ENCODE measurements at regions not wholly inside any gene's neighbourhood (a gene's known extent, or its start where the extent isn't known, plus 50 kb on each side); places are given as distances from the start of the nearest gene placed in this dataset.

DNA sequence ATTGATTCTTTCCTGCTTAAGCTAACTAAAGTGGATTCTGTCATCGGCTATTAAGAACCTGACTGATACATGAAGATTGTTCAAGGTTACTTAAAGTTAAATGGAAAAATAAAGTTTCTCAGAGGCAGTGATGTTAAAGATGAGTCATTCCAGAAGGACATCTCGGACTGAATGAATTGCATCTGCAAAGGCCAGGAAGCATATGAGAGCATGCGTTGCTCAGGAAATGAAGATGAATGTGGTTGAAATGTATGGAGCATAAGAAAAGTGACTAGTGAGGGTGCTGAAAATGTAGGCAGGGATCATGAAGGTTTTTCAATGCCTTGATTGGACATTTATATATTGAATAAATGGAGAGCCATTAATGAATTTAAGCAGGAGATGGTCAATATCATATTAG is 133.9 kb upstream of the GHITM start:
- TF ChIP-seq, protein P1, sequence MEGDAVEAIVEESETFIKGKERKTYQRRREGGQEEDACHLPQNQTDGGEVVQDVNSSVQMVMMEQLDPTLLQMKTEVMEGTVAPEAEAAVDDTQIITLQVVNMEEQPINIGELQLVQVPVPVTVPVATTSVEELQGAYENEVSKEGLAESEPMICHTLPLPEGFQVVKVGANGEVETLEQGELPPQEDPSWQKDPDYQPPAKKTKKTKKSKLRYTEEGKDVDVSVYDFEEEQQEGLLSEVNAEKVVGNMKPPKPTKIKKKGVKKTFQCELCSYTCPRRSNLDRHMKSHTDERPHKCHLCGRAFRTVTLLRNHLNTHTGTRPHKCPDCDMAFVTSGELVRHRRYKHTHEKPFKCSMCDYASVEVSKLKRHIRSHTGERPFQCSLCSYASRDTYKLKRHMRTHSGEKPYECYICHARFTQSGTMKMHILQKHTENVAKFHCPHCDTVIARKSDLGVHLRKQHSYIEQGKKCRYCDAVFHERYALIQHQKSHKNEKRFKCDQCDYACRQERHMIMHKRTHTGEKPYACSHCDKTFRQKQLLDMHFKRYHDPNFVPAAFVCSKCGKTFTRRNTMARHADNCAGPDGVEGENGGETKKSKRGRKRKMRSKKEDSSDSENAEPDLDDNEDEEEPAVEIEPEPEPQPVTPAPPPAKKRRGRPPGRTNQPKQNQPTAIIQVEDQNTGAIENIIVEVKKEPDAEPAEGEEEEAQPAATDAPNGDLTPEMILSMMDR (IDR thresholded peaks at IDR 0.05): no peak
- TF ChIP-seq POLR2A (IDR thresholded peaks at IDR 0.05): no peak
- TF ChIP-seq POLR2AphosphoS5 (IDR thresholded peaks at IDR 0.05; ENCODE audit: insufficient read depth in 1 of 2, low read depth in 1 of 2): no peak

Data from vagina (tissue), 2 donors.